Posterior vena cava (tissue), 2 donors: ENCODE measurements at regions not wholly inside any gene's neighbourhood (a gene's known extent, or its start where the extent isn't known, plus 50 kb on each side); places are given as distances from the start of the nearest gene placed in this dataset.
"Not testable (repeated sequence)": the region's sequence is repeated elsewhere in the genome, so short reads cannot be mapped to it uniquely, and the experiment has no call there.

Experiments used
- DNase-seq: peaks from one replicate; pipeline ENCODE4 v3.0.0-alpha.2; 2020; ENCODE audit warnings: low spot score
- intact Hi-C, 2 donors: fragments of 100-400 bp; cut with DNase I; formaldehyde crosslinking; loops; one replicate each; pipeline versions ENCODE4 v1.14.1 to v1.14.2; 2022 to 2023
- donor health status: DM: yes; HTN: yes; CAD: no.
- donor health status: DM: yes; HTN: yes; CAD: no.

- intact Hi-C loops: no loop called here
- no peak for DNase-seq
Measured at GRCh38 chr22:22714600-22715335, 70.4 kb downstream of the GGTLC2 start.

- DNase-seq: no peak
Measured at GRCh38 chr22:22716136-22716665, 71.8 kb downstream of the GGTLC2 start.

GRCh38 chr22:22717664-22718063, 73.2 kb downstream of the GGTLC2 start:
- intact Hi-C loops: no loop called here
- no peak for DNase-seq

More at GRCh38 chr22:22716136-22716665, 71.8 kb downstream of the GGTLC2 start:
- intact Hi-C loops: no loop called here

- intact Hi-C loops: no loop called here
- DNase-seq: no peak
Measured at GRCh38 chr22:22720201-22720723, 75.8 kb downstream of the GGTLC2 start.

GRCh38 chr22:22720724-22721261, 76.4 kb downstream of the GGTLC2 start:
- intact Hi-C loops: no loop called here
- no peak for DNase-seq

GRCh38 chr22:22721681-22722354, 77.4 kb downstream of the GGTLC2 start:
- DNase-seq: no peak
- intact Hi-C loops: no loop called here

- no peak for DNase-seq
- intact Hi-C loops: no loop called here
Measured at GRCh38 chr22:22728382-22728781, 84.0 kb downstream of the GGTLC2 start.

- intact Hi-C loops: no loop called here
- no peak for DNase-seq
Measured at GRCh38 chr22:22730655-22731373, 86.4 kb downstream of the GGTLC2 start.

GRCh38 chr22:22731374-22731676, 86.9 kb downstream of the GGTLC2 start:
- intact Hi-C loops: no loop called here
- DNase-seq: no peak

- intact Hi-C loops: not testable (repeated sequence)
Measured at GRCh38 chr22:22733006-22733405, 88.6 kb downstream of the GGTLC2 start.

GRCh38 chr22:22733881-22734373, 89.5 kb downstream of the GGTLC2 start:
- intact Hi-C loops: no loop called here
- DNase-seq: no peak

More at GRCh38 chr22:22733006-22733405, 88.6 kb downstream of the GGTLC2 start:
- not testable (repeated sequence) for DNase-seq

GRCh38 chr22:22734395-22735272, 90.2 kb downstream of the GGTLC2 start:
- intact Hi-C loops, DNase-seq: not testable (repeated sequence)

GRCh38 chr22:22735276-22735675, 90.9 kb downstream of the GGTLC2 start:
- intact Hi-C loops, DNase-seq: not testable (repeated sequence)

GRCh38 chr22:22735695-22736611, 91.5 kb downstream of the GGTLC2 start:
- DNase-seq: no peak
- intact Hi-C loops: no loop called here

- intact Hi-C loops: no loop called here
- no peak for DNase-seq
Measured at GRCh38 chr22:22737590-22737989, 93.2 kb downstream of the GGTLC2 start.

GRCh38 chr22:22738959-22739585, 94.7 kb downstream of the GGTLC2 start:
- no peak for DNase-seq

More at GRCh38 chr22:22738959-22739585, 94.7 kb downstream of the GGTLC2 start:
- intact Hi-C loops: no loop called here
